GM12878 (cell line): ENCODE measurements at regions not wholly inside any gene's neighbourhood (a gene's known extent, or its start where the extent isn't known, plus 50 kb on each side); places are given as distances from the start of the nearest gene placed in this dataset.

Experiments
- ATAC-seq: fragments of 200-7000 bp; cut with Tn5 transposase; 3 replicates; pipeline ENCODE4 v1.9.1; 2020; ENCODE audit warnings: mild to moderate bottlenecking, moderate library complexity
- BruUV-seq: library from RNA; stranded (reverse); fragments of 400-500 nt; replicated peaks from 2 replicates; lab custom pipeline; 2021; lab: Mats Ljungman, UMichigan
- CTCF ChIA-PET: fragments of 300-600 bp; sonication (Branson Sonifier 250); formaldehyde crosslinking; extraction: SDS; loops from one replicate; lab custom pipeline; 2021; ENCODE audit warnings: inconsistent platforms; lab: Yijun Ruan, JAX
- POLR2A ChIA-PET: fragments of 350-600 bp; formaldehyde crosslinking; extraction: SDS; loops from one replicate; lab custom pipeline; 2021; ENCODE audit warnings: inconsistent platforms; lab: Charles Lee
- RAD21 ChIA-PET: fragments of 300-600 bp; sonication (Branson Sonifier 250); formaldehyde crosslinking; loops from one replicate; lab custom pipeline; 2023; ENCODE audit warnings: antibody characterized with exemption; ENCODE audit not compliant: unreplicated experiment; lab: Charles Lee
- SMC1A ChIA-PET: fragments of 300-600 bp; sonication (Branson Sonifier 250); formaldehyde crosslinking; loops from one replicate; lab custom pipeline; 2023; ENCODE audit not compliant: unreplicated experiment, uncharacterized antibody; lab: Charles Lee
- DNase-seq: peaks from one replicate; pipeline ENCODE4 v3.0.0-alpha.2; 2011; ENCODE audit warnings: low read depth, low spot score
- FAIRE-seq: peaks from 3 replicates; lab custom pipeline; 2011; peaks lifted over from hg19 to GRCh38; lab: Jason Lieb, UNC
- H2AFZ ChIP-seq: 2 replicates; pipeline ENCODE4 v1.6.0; 2011; ENCODE audit warnings: low read depth, low read length, control low read depth; ENCODE audit not compliant: control insufficient read depth
- H3K27ac ChIP-seq: 2 replicates; pipeline ENCODE4 v1.5.1; 2011; ENCODE audit warnings: control low read depth; ENCODE audit not compliant: control insufficient read depth, insufficient read depth
- H3K27me3 ChIP-seq, 2 experiments: replicated peaks in 1 of 2; 2 replicates each; pipeline versions ENCODE4 v1.6.0 to v1.6.1; 2011; ENCODE audit warnings: low read length in 1 of 2; ENCODE audit not compliant: control insufficient read depth in 2 of 2, insufficient read depth in 2 of 2
- H3K36me3 ChIP-seq, 2 experiments: 2 replicates each; pipeline ENCODE4 v1.5.1; 2011; ENCODE audit warnings: low read length in 1 of 2; ENCODE audit not compliant: control insufficient read depth in 2 of 2, insufficient read depth in 2 of 2
- H3K4me1 ChIP-seq: 2 replicates; pipeline ENCODE4 v1.6.1; 2011; ENCODE audit warnings: mild to moderate bottlenecking, low read length, moderate library complexity, mixed read lengths; ENCODE audit not compliant: control insufficient read depth, insufficient read depth
- H3K4me2 ChIP-seq: 2 replicates; pipeline ENCODE4 v1.6.0; 2011; ENCODE audit warnings: control low read depth; ENCODE audit not compliant: control insufficient read depth, insufficient read depth
- H3K4me3 ChIP-seq: fragments of 200-600 bp; sonication (generic); 2 replicates; pipeline ENCODE4 v1.5.1; 2016
- H3K79me2 ChIP-seq: 2 replicates; pipeline ENCODE4 v1.6.0; 2011; ENCODE audit warnings: low read length; ENCODE audit not compliant: control insufficient read depth, insufficient read depth
- H3K9ac ChIP-seq: 2 replicates; pipeline ENCODE4 v1.8.0; 2011; ENCODE audit warnings: low read length, control low read depth, mixed read lengths; ENCODE audit not compliant: control insufficient read depth, insufficient read depth
- H3K9me3 ChIP-seq: replicated peaks from 3 replicates; pipeline ENCODE4 v1.5.1; 2011; ENCODE audit warnings: mild to moderate bottlenecking, low read length; ENCODE audit not compliant: control insufficient read depth, insufficient read depth
- H4K20me1 ChIP-seq: 2 replicates; pipeline ENCODE4 v1.6.0; 2011; ENCODE audit not compliant: control insufficient read depth, insufficient read depth
- BRCA1 ChIP-seq: IDR thresholded peaks from 2 replicates; pipeline ENCODE4 v1.6.1; 2011; ENCODE audit warnings: low read depth, low read length, improper control_type of control experiment
- E2F4 ChIP-seq: IDR thresholded peaks from 2 replicates; pipeline ENCODE4 v1.6.1; 2012; ENCODE audit warnings: low read depth, low read length, improper control_type of control experiment
- E2F8 ChIP-seq: fragments of 450-650 bp; IDR thresholded peaks from 2 replicates; pipeline ENCODE4 v1.6.1; 2018; ENCODE audit warnings: mild to moderate bottlenecking, low read depth, moderate library complexity; ENCODE audit not compliant: partially characterized antibody
- GATAD2B ChIP-seq: fragments of 450-650 bp; conservative IDR thresholded peaks from 2 replicates; pipeline ENCODE4 v1.6.1; 2017; ENCODE audit warnings: low read depth, mild to moderate bottlenecking, moderate library complexity
- HDGF ChIP-seq: fragments of 450-650 bp; IDR thresholded peaks from 2 replicates; pipeline ENCODE4 v1.6.1; 2016; ENCODE audit warnings: antibody characterized with exemption
- IRF3 ChIP-seq: fragments of 450-650 bp; IDR thresholded peaks from 2 replicates; pipeline ENCODE4 v1.6.1; 2014; ENCODE audit warnings: mild to moderate bottlenecking
- MXI1 ChIP-seq: fragments of 150-350 bp; IDR thresholded peaks from 2 replicates; pipeline ENCODE4 v1.6.1; 2011; ENCODE audit warnings: low read depth, mild to moderate bottlenecking, inconsistent platforms, low read length, improper control_type of control experiment
- NFIC ChIP-seq: IDR thresholded peaks from 2 replicates; pipeline ENCODE4 v1.6.1; 2012; ENCODE audit warnings: low read depth, mild to moderate bottlenecking, inconsistent platforms, low read length, moderate library complexity
- NRF1 ChIP-seq: conservative IDR thresholded peaks from 2 replicates; pipeline ENCODE4 v1.6.1; 2011; ENCODE audit warnings: mild to moderate bottlenecking, low read depth, low read length, improper control_type of control experiment
- PAX8 ChIP-seq: fragments of 450-650 bp; IDR thresholded peaks from 2 replicates; pipeline ENCODE4 v1.6.1; 2017; ENCODE audit warnings: mild to moderate bottlenecking, moderate library complexity
- PML ChIP-seq: IDR thresholded peaks from 2 replicates; pipeline ENCODE4 v1.6.1; 2012; ENCODE audit warnings: low read length, inconsistent platforms
- POLR2AphosphoS2 ChIP-seq: IDR thresholded peaks from 2 replicates; pipeline ENCODE4 v1.6.1; 2011; ENCODE audit warnings: low read depth, mild to moderate bottlenecking, low read length, improper control_type of control experiment, moderate library complexity
- SIN3A ChIP-seq: IDR thresholded peaks from 2 replicates; pipeline ENCODE4 v1.6.1; 2012; ENCODE audit warnings: low read depth, low read length, improper control_type of control experiment
- SMAD5 ChIP-seq: IDR thresholded peaks from 2 replicates; pipeline ENCODE4 v1.6.1; 2016; ENCODE audit warnings: antibody characterized with exemption, low read depth
- SMARCA5 ChIP-seq: fragments of 450-650 bp; IDR thresholded peaks from 2 replicates; pipeline ENCODE4 v1.6.1; 2017; ENCODE audit warnings: mild to moderate bottlenecking
- SMC3 ChIP-seq: IDR thresholded peaks from 2 replicates; pipeline ENCODE4 v1.6.1; 2011; ENCODE audit warnings: low read length, improper control_type of control experiment, borderline replicate concordance
- SREBF2 ChIP-seq: IDR thresholded peaks from 2 replicates; pipeline ENCODE4 v1.6.1; 2012; ENCODE audit warnings: mild to moderate bottlenecking, low read length
- ZNF217 ChIP-seq: fragments of 450-650 bp; IDR thresholded peaks from 2 replicates; pipeline ENCODE4 v1.6.1; 2017; ENCODE audit warnings: antibody characterized with exemption, mild to moderate bottlenecking
- ZNF274 ChIP-seq: IDR thresholded peaks from one replicate; pipeline ENCODE4 v1.8.0; 2011; ENCODE audit not compliant: insufficient read length, insufficient read depth
- ZZZ3 ChIP-seq: IDR thresholded peaks from 2 replicates; pipeline ENCODE4 v1.6.1; 2011; ENCODE audit warnings: low read depth; ENCODE audit not compliant: control insufficient read depth, insufficient read length
- in situ Hi-C: fragments of 300-500 bp; cut with MboI; formaldehyde crosslinking; loops from 9 replicates; pipeline ENCODE4 v1.14.3; 2018; ENCODE audit warnings: mixed read lengths
- intact Hi-C: fragments of 100-400 bp; cut with micrococcal nuclease; formaldehyde crosslinking; loops from one replicate; pipeline ENCODE4 v1.14.2; 2022; ENCODE audit not compliant: unreplicated experiment

GRCh38 chr21:28540514-28540913 is 452.2 kb downstream of the LTN1 start (continued):
- no peak for TF ChIP-seq E2F8
- no peak for TF ChIP-seq ZZZ3
- TF ChIP-seq NFIC: no peak
- TF ChIP-seq, all 136 proteins: peak for 0

GRCh38 chr21:28539623-28539988 is 453.1 kb downstream of the LTN1 start:
- H3K9me3 ChIP-seq: no peaks in the 10 kb centered on the region
- no peak for TF ChIP-seq PAX8
- TF ChIP-seq SIN3A: no peak
- no peak for TF ChIP-seq ZNF274
- TF ChIP-seq HDGF: no peak
- no peak for TF ChIP-seq POLR2AphosphoS2
- TF ChIP-seq IRF3: no peak
- TF ChIP-seq BRCA1: no peak
- no peak for TF ChIP-seq PML
- no peak for TF ChIP-seq SMAD5
- no peak for TF ChIP-seq SMC3
- no peak for TF ChIP-seq NRF1
- no peak for TF ChIP-seq SMARCA5
- no peak for TF ChIP-seq ZNF217
- TF ChIP-seq E2F4: no peak
- no peak for TF ChIP-seq MXI1
- no peak for TF ChIP-seq SREBF2
- no peak for TF ChIP-seq GATAD2B
- TF ChIP-seq, all 136 proteins: peak for 0
- Histone ChIP-seq H3K79me2 (no peaks in the 10 kb centered on the region), H3K27ac (no peak overlapping the region), H3K4me3 (no peak overlapping the region), H3K27me3 (no peaks in the 10 kb centered on the region), H2AFZ (no peak overlapping the region), H3K4me1 (no peaks in the 10 kb centered on the region), H3K4me2 (no peak overlapping the region), H4K20me1 (no peaks in the 10 kb centered on the region), H3K36me3 (no peaks in the 10 kb centered on the region), H3K9ac (no peak overlapping the region)
- ChIA-PET POLR2A (no interaction called here), CTCF (no interaction called here), RAD21 (no interaction called here), SMC1A (no interaction called here)
- BruUV-seq: no TSS peak
- in situ Hi-C loops: no loop called here
- DNase-seq: no peak
- ATAC-seq: no peak
- FAIRE-seq: no peak
- intact Hi-C loops: no loop called here
